ENCODE measurements at regions not wholly inside any gene's neighbourhood (a gene's known extent, or its start where the extent isn't known, plus 50 kb on each side); places are given as distances from the start of the nearest gene placed in this dataset.

- 65 to 79% (median 71%) methylated on average over 7 to 20 of the region's 20 CpGs for WGBS, 4 donors
- no peak for TF ChIP-seq POLR2A (IDR thresholded peaks at IDR 0.05)
- no peak for TF ChIP-seq CTCF (IDR thresholded peaks at IDR 0.05)
- Histone ChIP-seq H3K4me3 (no peak overlapping the region), H3K36me3 (replicated peaks in 1 of 2) (no peaks in the 10 kb centered on the region), H3K27ac (no peak overlapping the region), H3K4me1 (replicated peaks in 1 of 2) (no peaks in the 10 kb centered on the region), H3K27me3 (peaks cover 7% of the 10 kb centered on the region), H3K9me3 (replicated peaks in 1 of 3) (no peaks in the 10 kb centered on the region)
- intact Hi-C loops (cut with DNase I), result no loop called here
- no peak for DNase-seq
Observed at GRCh38 chr12:131250028-131250950, 296.6 kb downstream of the ADGRD1 start.

GRCh38 chr12:131250951-131251315 lies 297.2 kb downstream of the ADGRD1 start:
- Histone ChIP-seq H3K36me3 (replicated peaks in 1 of 2) (no peaks in the 10 kb centered on the region), H3K4me1 (replicated peaks in 1 of 2) (no peaks in the 10 kb centered on the region), H3K9me3 (replicated peaks in 1 of 3) (no peaks in the 10 kb centered on the region), H3K27me3 (peaks cover 3% of the 10 kb centered on the region), H3K4me3 (no peak overlapping the region), H3K27ac (no peak overlapping the region)
- no peak for DNase-seq
- TF ChIP-seq CTCF (IDR thresholded peaks at IDR 0.05) (no peak), POLR2A (IDR thresholded peaks at IDR 0.05) (no peak)
- intact Hi-C loops (cut with DNase I), result no loop called here
- 81 to 88% (median 87%) methylated on average over 9 to 10 of the region's 10 CpGs for WGBS, 4 donors

- Histone ChIP-seq H3K36me3 (replicated peaks in 1 of 2) (no peaks in the 10 kb centered on the region), H3K4me1 (replicated peaks in 1 of 2) (no peaks in the 10 kb centered on the region), H3K27ac (no peak overlapping the region), H3K27me3 (peaks cover 3% of the 10 kb centered on the region), H3K9me3 (replicated peaks in 1 of 3) (no peaks in the 10 kb centered on the region), H3K4me3 (no peak overlapping the region)
- no peak for DNase-seq
- TF ChIP-seq CTCF (IDR thresholded peaks at IDR 0.05) (no peak), POLR2A (IDR thresholded peaks at IDR 0.05) (no peak)
- 63 to 73% (median 65%) methylated on average over 8 to 16 of the region's 16 CpGs for WGBS, 4 donors
- intact Hi-C loops (cut with DNase I), result no loop called here
Observed at GRCh38 chr12:131251336-131252101, 297.8 kb downstream of the ADGRD1 start.

- 78 to 87% (median 86%) methylated on average over 6 of the region's 6 CpGs for WGBS, 4 donors
- intact Hi-C loops (cut with DNase I), result no loop called here
- Histone ChIP-seq H3K4me3 (no peak overlapping the region), H3K4me1 (replicated peaks in 1 of 2) (no peaks in the 10 kb centered on the region), H3K27me3 (no peaks in the 10 kb centered on the region), H3K9me3 (replicated peaks in 1 of 3) (no peaks in the 10 kb centered on the region), H3K36me3 (replicated peaks in 1 of 2) (no peaks in the 10 kb centered on the region), H3K27ac (no peak overlapping the region)
- DNase-seq, result no peak
- no peak for TF ChIP-seq POLR2A (IDR thresholded peaks at IDR 0.05)
- no peak for TF ChIP-seq CTCF (IDR thresholded peaks at IDR 0.05)
Observed at GRCh38 chr12:131253376-131254026, 299.8 kb downstream of the ADGRD1 start.

Data from adrenal gland (tissue), 9 donors.